ENCODE measurements at regions not wholly inside any gene's neighbourhood (a gene's known extent, or its start where the extent isn't known, plus 50 kb on each side); places are given as distances from the start of the nearest gene placed in this dataset.

GRCh38 chr2:17056236-17056635 is 390.6 kb upstream of the CYRIA start:
- Histone ChIP-seq H3K4me3 (ENCODE audit: low read depth in 2 of 2, low read length in 1 of 2) (no peak overlapping the region), H3K4me2 (no peak overlapping the region), H3K9ac (no peak overlapping the region), H3K27me3 (ENCODE audit: insufficient read depth) (no peaks in the 10 kb centered on the region), H3K9me3 (no peaks in the 10 kb centered on the region), H3K9me2 (no peaks in the 10 kb centered on the region; the same call in 1 of the 2 replicates), H3F3A (replicated peaks; ENCODE audit: insufficient read depth) (no peaks in the 10 kb centered on the region), H3K4me1 (ENCODE audit: control insufficient read depth in 1 of 2, insufficient read depth in 2 of 2, low read depth in 1 of 2, low read length in 1 of 2) (peaks cover 0 to 5% of the 10 kb centered on the region in 2 experiments; a peak in 1 of 4 replicates), H3K27ac (ENCODE audit: low read depth in 2 of 2, low read length in 1 of 2) (no peak overlapping the region), H2AFZ (ENCODE audit: low read depth) (no peak overlapping the region), H3K36me3 (replicated peaks in 1 of 2; ENCODE audit: control insufficient read depth in 1 of 2, insufficient read depth in 2 of 2, low read length in 1 of 2) (no peaks in the 10 kb centered on the region), H3K79me2 (ENCODE audit: insufficient read depth) (no peaks in the 10 kb centered on the region), H4K20me1 (ENCODE audit: insufficient read depth) (no peaks in the 10 kb centered on the region)
- ChIA-PET CTCF (interaction anchor here (1.8 kb wide), 1 partner anchor 281 kb away, joined by 5 read pairs; no protein-coding TSS in a partner anchor), POLR2A (no interaction called here)
- no peak for DNase-seq
- 20% methylated on average over 4 of the region's 4 CpGs for WGBS (ENCODE audit: low lambda C conversion rate)
- TF ChIP-seq GATA2 (CRISPR knock-in tag; IDR thresholded peaks at IDR 0.05) (no peak), FOXJ3 (CRISPR knock-in tag; IDR thresholded peaks at IDR 0.05) (no peak), NFIC (IDR thresholded peaks at IDR 0.05; ENCODE audit: borderline replicate concordance) (no peak), NRF1 (IDR thresholded peaks at IDR 0.05; ENCODE audit: low read depth, low read length) (no peak), GABPA (IDR thresholded peaks at IDR 0.05; ENCODE audit: low read depth) (no peak), SIN3A (IDR thresholded peaks at IDR 0.05; ENCODE audit: borderline replicate concordance, low read depth, low read length) (no peak), USF2 (IDR thresholded peaks at IDR 0.05; ENCODE audit: borderline replicate concordance, low read depth, low read length) (no peak), PBX3 (IDR thresholded peaks at IDR 0.05) (no peak), RCOR1 (IDR thresholded peaks at IDR 0.05; ENCODE audit: low read length) (no peak), SMC3 (IDR thresholded peaks at IDR 0.05; ENCODE audit: low read depth, low read length) (no peak)

GRCh38 chr2:17052001-17052400 is 386.4 kb upstream of the CYRIA start:
- Histone ChIP-seq H4K20me1 (ENCODE audit: insufficient read depth) (no peaks in the 10 kb centered on the region), H3K27ac (ENCODE audit: low read depth in 2 of 2, low read length in 1 of 2) (no peak overlapping the region), H3F3A (replicated peaks; ENCODE audit: insufficient read depth) (no peaks in the 10 kb centered on the region), H3K4me3 (ENCODE audit: low read depth in 2 of 2, low read length in 1 of 2) (no peak overlapping the region), H3K9me3 (no peaks in the 10 kb centered on the region), H3K4me2 (no peak overlapping the region), H3K9me2 (no peaks in the 10 kb centered on the region; the same call in 1 of the 2 replicates), H3K9ac (no peak overlapping the region), H3K4me1 (ENCODE audit: control insufficient read depth in 1 of 2, insufficient read depth in 2 of 2, low read depth in 1 of 2, low read length in 1 of 2) (peaks cover 0 to 5% of the 10 kb centered on the region in 2 experiments; a peak in 1 of 4 replicates), H3K27me3 (ENCODE audit: insufficient read depth) (no peaks in the 10 kb centered on the region), H3K36me3 (replicated peaks in 1 of 2; ENCODE audit: control insufficient read depth in 1 of 2, insufficient read depth in 2 of 2, low read length in 1 of 2) (no peaks in the 10 kb centered on the region), H3K79me2 (ENCODE audit: insufficient read depth) (no peaks in the 10 kb centered on the region), H2AFZ (ENCODE audit: low read depth) (no peak overlapping the region)
- CTCF ChIA-PET: interaction anchor here (1.1 to 1.3 kb wide), 3 partner anchors 27 to 97 kb away, joined by 3 read pairs; no protein-coding TSS in a partner anchor
- TF ChIP-seq ELF1 (IDR thresholded peaks at IDR 0.05) (no peak), NRF1 (IDR thresholded peaks at IDR 0.05; ENCODE audit: low read depth, low read length) (no peak), TCF12 (IDR thresholded peaks at IDR 0.05) (no peak), SIN3A (IDR thresholded peaks at IDR 0.05; ENCODE audit: borderline replicate concordance, low read depth, low read length) (no peak)
- 82% methylated on average over 5 of the region's 5 CpGs for WGBS (ENCODE audit: low lambda C conversion rate)
- DNase-seq: no peak
- POLR2A ChIA-PET: no interaction called here
